ENCODE measurements at regions not wholly inside any gene's neighbourhood (a gene's known extent, or its start where the extent isn't known, plus 50 kb on each side); places are given as distances from the start of the nearest gene placed in this dataset.

DNA sequence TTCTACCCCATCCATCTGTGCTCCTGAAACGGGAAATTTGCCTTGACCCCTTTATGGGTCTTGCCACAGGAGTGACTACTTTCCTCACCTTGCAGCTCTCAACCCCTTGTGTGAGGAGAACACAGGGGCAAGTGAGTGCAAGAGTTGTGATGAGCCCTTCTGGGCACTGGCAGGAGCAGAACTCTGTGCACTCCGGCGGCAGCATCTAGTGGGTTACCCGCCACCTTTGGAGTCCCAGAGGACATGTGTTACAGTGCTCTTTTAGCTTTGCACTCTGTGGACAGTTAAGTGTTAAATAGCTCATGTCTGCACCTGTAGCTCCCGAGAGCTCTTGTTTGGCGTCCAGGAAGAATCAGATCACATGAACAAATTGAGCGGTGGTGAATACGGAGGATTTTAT is 940.2 kb downstream of the GRIK2 start:
- intact Hi-C loops (cut with micrococcal nuclease), result no loop called here
- H3K4me1 Mint-ChIP-seq (ENCODE audit: low read depth), result no peaks in the 10 kb centered on the region
- DNase-seq (no peak), ATAC-seq (no peak)
- ChIA-PET CTCF (no interaction called here), POLR2A (no interaction called here)
- TF ChIP-seq CTCF (IDR thresholded peaks at IDR 0.05), result no peak
- peaks cover 1% of the 10 kb centered on the region for H3K9me3 Mint-ChIP-seq
- no peak overlapping the region for H3K27ac Mint-ChIP-seq
- no peaks in the 10 kb centered on the region for H3K27me3 Mint-ChIP-seq
- no peaks in the 10 kb centered on the region for H3K36me3 Mint-ChIP-seq (ENCODE audit: low read depth)
- H3K4me3 Mint-ChIP-seq, result no peak overlapping the region

GRCh38 chr6:102327697-102328225 is 934.3 kb downstream of the GRIK2 start:
- DNase-seq (no peak), ATAC-seq (no peak)
- Mint-ChIP-seq H3K9me3 (no peaks in the 10 kb centered on the region), H3K36me3 (ENCODE audit: low read depth) (no peaks in the 10 kb centered on the region), H3K4me3 (no peak overlapping the region), H3K4me1 (ENCODE audit: low read depth) (no peaks in the 10 kb centered on the region), H3K27ac (no peak overlapping the region), H3K27me3 (no peaks in the 10 kb centered on the region)
- TF ChIP-seq CTCF (IDR thresholded peaks at IDR 0.05), result no peak
- ChIA-PET POLR2A (no interaction called here), CTCF (no interaction called here)
- intact Hi-C loops (cut with micrococcal nuclease), result no loop called here

- Mint-ChIP-seq H3K4me3 (no peak overlapping the region), H3K9me3 (peaks cover 6% of the 10 kb centered on the region), H3K4me1 (ENCODE audit: low read depth) (no peaks in the 10 kb centered on the region), H3K27ac (no peak overlapping the region), H3K36me3 (ENCODE audit: low read depth) (no peaks in the 10 kb centered on the region), H3K27me3 (no peaks in the 10 kb centered on the region)
- no peak for TF ChIP-seq CTCF (IDR thresholded peaks at IDR 0.05)
- intact Hi-C loops (cut with micrococcal nuclease), result no loop called here
- POLR2A ChIA-PET, result no interaction called here
- DNase-seq (no peak), ATAC-seq (no peak)
- CTCF ChIA-PET, result no interaction called here
These were observed 920.2 kb downstream of the GRIK2 start for GRCh38 chr6:102313699-102314098.

DNA sequence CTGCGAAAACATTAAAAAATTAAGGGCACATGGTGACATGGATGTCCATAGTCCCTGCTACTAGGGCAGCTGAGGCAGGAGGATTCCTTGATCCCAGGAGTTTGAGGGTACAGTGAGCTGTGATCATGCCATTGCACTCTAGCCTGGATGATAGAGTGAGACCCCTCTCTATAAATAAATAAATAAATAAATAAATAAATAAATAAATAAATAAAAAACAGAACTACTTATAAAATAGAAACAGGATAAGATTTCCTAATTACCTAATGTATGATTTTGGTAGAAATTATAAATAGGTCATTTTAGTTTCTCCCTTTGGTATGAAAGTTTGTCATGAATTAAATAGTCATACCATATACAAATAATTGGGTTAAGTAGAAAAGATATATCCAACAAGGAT is 916.2 kb downstream of the GRIK2 start:
- DNase-seq, result no peak
- no peaks in the 10 kb centered on the region for H3K4me1 Mint-ChIP-seq (ENCODE audit: low read depth)
- no peaks in the 10 kb centered on the region for H3K27me3 Mint-ChIP-seq
- no peak for TF ChIP-seq CTCF (IDR thresholded peaks at IDR 0.05)
- H3K4me3 Mint-ChIP-seq, result no peak overlapping the region
- POLR2A ChIA-PET, result no interaction called here
- CTCF ChIA-PET, result no interaction called here
- H3K27ac Mint-ChIP-seq, result no peak overlapping the region
- H3K36me3 Mint-ChIP-seq (ENCODE audit: low read depth), result no peaks in the 10 kb centered on the region
- peaks cover 8% of the 10 kb centered on the region for H3K9me3 Mint-ChIP-seq
- intact Hi-C loops (cut with micrococcal nuclease), result no loop called here
- no peak for ATAC-seq

DNA sequence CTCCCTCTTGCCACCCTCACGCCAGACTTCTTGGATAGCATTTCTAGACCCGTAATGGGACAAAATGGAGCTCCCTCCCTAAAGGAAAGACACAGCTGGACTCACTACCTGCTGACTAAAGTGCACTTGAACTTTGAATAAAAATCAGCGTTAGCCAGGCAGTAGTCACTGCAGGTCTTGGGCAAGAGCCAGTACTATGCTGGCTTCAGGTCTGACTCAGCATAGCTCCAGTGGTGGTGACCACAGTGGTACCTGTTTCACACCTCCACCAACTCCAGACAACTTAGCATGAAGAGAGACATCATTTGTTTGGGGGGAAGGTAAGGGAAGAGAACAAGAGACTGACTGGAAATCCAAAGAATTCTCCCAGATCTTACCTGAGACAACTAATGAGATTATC is 906.8 kb downstream of the GRIK2 start:
- CTCF ChIA-PET, result no interaction called here
- Mint-ChIP-seq H3K4me3 (no peak overlapping the region), H3K27ac (no peak overlapping the region), H3K4me1 (ENCODE audit: low read depth) (no peaks in the 10 kb centered on the region), H3K27me3 (no peaks in the 10 kb centered on the region), H3K36me3 (ENCODE audit: low read depth) (no peaks in the 10 kb centered on the region), H3K9me3 (peaks cover 8% of the 10 kb centered on the region)
- DNase-seq, result no peak
- ATAC-seq, result no peak
- intact Hi-C loops (cut with micrococcal nuclease), result no loop called here
- no peak for TF ChIP-seq CTCF (IDR thresholded peaks at IDR 0.05)
- POLR2A ChIA-PET, result no interaction called here

Measured in activated CD8-positive, alpha-beta T cell treated with anti-CD3 and anti-CD28 coated beads for 36 hours (primary cell).